ENCODE measurements at regions not wholly inside any gene's neighbourhood (a gene's known extent, or its start where the extent isn't known, plus 50 kb on each side); places are given as distances from the start of the nearest gene placed in this dataset.

DNA sequence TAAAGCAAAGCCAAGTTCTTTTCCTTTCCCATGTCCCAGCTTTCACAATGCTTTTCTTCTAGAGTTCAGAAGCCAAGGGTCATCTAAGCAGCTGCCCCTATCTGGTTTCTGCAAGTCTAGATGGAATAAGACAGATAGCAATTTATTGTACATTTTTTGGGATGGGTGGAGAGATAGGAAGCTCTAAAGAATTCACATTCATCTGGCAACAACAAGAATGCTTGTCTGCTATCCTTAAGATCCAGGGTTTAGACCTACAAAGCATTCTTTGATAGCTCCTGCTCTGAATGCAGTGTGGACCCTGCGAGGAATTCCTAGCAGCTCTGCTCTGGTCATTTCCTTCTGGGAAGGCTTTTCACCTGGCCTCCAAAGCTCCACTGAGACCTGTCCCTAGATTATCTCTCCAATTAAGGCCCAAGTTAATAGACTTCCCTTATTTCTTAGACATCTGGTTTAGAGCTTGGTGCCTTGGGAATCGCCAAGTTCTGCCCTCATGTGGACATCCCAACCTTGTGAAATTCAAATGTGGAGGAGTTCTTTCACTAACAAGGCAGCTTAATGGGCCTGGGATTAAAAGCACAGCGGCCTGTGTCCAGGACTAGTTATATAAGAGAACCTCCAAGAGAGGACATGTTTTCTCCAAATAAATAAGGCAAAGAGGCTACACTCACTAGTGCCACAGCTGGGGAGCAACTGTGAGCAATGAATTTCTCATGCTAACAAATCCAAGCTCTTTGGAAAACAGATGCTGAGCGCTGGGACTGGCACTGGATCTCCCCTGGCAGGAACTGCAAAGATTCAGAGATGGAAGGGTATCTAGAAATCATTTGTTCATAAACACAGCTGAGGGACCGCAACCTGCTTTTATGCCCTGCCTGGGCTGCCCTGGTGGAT, 384.5 kb upstream of the DDHD1 start:
- no peak for DNase-seq

DNA sequence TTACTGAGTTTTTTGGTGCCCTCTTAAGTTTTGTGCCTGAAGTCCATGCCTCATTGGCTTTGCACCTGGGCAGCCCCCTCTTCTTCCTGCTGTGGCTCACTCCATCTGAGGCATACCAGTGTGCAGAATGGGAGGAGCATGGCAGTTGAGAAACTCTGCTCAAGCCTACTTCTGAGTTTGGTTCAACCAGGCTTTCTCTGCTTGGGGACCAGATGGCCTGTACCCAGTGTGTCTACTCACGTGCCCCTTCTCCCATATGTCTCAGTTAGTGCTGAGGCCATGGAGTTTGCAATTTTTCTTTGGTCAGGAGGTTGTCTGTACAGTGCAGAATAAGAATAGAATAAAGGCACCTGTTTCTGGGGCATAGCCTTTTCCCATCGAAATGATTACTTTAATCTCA, 383.3 kb upstream of the DDHD1 start:
- no peak for DNase-seq

DNA sequence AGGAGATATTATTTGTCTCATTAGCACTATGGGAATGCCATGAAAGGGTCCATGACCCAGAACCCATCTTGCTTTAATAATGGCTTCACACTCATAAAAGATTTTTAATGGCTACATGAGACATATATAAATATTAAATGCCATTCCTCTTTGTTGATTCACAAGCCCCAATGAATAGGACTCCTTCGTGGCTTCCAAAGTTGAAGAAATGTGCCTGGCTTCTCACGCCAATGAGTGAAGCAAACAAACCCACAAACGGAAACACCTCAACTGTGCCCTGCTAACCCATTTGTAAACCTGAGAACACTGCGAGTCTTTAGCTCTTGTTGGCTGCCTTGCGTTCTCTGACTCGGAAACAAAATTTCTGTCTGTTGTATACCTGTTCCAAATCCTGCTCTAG, 381.7 kb upstream of the DDHD1 start:
- no peak for DNase-seq

DNA sequence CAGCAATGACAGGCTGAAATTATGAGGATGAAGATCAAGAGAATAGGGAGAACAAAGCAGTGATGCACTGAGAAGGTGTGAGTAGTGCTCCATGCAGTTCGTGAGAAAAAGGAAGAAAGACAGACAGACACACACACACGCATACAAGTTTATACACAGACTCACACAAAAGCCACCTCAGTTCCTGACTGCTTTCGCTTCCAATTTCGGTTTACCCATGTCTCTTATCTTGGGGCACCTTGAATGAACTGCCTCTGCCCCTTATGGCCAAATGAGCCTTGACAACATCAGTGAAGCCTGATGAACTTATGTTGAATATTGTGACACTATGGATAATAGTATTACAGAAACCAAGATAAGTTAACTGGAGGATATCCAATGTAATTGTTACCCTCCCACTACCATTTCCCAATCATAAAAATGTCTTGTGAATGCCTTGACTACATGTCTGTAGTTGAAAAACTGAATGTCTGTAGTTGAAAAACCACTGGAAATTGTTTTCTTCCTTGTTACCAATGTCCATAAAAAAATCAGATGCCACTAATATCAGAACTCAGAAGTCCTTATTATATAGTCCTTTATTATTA, 380.4 kb upstream of the DDHD1 start:
- DNase-seq = no peak

DNA sequence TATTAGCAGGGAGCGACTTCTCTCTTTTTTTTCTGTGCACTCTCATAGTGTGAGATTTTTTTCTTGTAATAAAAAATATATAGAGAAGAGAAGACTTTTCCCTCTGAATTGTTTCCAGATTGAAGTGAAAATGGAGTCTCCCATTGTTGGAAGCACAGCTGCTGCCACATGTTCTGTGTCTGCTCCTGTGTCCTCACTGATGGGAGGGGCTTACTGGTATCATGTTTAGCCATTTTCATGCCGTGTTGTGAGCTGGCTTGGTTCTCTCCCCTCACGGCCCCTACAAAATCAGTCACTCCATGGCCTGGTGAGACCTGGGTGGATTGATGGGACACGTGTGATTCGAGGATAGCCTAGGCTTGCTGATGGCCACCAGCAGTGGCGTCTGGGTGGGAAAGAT, 379.7 kb upstream of the DDHD1 start:
- no peak for DNase-seq

DNA sequence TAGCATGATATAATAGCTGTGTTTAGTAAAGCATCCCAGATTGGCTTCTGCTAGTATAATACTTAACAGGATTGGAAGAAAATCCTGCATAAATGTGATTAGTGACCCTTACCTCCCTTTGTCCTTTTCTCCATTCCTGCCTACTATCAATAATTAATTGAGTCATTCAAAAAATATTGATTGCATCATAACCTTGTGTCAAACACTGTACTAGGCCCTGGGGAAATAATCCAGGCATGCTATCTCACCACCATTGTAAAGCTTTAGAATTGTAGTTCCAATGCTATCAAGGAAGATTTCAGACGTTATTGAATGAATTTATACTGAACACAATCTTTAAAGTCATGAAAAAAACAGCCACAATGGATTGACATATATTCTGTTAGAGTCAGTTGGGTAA, 378.6 kb upstream of the DDHD1 start:
- DNase-seq = no peak

DNA sequence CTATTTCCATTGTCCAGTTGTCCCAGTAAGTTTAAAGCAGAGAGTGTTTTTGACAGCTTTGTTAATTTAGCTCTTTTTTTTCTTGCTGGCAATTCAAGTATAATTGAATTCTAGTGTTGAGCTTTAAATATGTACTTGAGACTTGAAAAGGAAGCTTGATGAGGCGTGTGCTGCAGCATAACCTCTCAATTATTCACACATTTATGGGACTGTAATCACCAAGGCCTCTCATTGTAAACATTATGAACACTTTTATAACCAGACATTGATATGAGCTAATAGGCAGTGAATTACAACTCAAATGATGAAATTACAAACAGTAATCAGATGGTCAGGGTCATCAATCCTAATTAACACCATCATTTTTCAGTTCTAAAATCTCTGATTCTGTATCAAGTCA, 378.0 kb upstream of the DDHD1 start:
- no peak for DNase-seq

DNA sequence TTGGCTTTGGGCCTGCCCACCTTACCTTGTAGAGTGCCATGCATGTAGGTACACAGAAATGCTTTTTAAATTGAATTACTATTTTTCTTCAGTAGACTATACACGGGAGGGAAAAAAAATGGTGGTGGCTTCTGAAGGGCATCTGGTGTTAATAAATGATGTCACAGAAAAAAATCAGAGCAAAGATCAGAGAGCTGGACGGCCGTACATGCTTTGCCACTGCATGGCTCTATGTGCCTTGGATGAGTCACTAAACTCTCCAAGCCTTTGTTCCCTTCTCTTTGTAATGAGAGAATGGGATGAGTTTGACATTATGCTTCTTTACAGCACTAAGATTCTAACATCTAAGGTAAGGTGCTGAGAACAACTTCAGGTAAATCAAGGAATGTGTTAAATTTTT, 376.4 kb upstream of the DDHD1 start:
- DNase-seq = no peak

DNA sequence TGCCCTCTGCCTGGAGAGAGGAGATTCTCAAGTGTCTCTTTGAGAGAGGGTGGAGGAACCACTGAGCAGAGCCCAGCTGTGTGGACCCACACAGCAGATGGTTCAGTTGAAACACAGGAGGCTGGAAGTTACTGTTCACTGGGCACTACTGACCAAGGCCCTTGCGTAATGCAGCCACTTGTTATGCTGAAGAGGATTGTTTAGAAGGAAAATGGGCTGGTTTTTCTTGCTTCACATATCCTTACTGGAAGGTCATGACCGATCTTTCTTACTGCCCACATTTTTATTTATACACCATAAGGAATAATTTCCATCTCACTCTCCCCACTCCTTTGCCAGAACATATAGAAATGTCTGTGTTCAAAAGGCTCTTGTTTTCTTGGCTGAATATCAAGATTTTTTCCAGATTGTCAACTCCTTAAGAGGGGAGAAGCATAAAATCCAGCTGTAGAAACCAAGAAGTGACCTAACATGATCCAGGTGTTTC, 375.1 kb upstream of the DDHD1 start:
- no peak for DNase-seq

DNA sequence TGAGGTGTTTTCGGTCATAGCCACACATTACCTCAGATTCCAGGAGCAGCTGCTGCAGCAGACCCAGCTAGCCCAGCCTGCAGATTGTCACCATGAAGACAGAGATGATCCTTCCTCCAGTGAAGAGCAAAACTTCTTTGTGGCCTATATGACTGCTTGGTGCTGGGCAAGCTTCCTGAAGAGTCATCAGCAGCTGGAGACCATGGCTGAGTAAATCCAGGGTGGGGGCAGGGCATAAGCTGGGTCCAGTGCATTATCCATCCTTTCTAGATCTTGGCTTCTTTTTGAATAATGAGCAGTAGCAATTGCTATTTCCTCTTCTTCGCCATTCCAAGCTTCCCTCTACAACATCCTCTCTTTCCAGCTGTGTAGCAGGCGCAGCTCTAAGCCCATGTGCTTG, 373.1 kb upstream of the DDHD1 start:
- DNase-seq = no peak

DNA sequence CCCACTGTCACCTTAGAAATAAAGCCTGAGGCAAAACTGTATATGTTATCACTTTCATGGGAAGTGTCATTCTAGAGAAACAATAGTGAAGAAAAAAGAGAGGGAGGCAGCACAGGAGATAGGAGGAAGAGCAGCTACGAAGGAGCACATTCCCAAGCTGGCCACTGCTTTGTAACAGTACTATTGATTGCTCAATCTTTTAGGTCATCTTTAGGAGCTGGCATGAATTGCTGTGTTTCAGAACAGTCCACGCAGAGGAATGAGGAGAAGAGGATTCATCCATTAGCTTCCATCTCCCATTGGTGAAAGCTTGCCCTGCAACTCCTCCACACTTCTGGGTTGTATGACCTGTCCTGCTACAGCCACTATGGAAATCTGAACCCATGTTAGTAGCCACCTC, 372.5 kb upstream of the DDHD1 start:
- no peak for DNase-seq

DNA sequence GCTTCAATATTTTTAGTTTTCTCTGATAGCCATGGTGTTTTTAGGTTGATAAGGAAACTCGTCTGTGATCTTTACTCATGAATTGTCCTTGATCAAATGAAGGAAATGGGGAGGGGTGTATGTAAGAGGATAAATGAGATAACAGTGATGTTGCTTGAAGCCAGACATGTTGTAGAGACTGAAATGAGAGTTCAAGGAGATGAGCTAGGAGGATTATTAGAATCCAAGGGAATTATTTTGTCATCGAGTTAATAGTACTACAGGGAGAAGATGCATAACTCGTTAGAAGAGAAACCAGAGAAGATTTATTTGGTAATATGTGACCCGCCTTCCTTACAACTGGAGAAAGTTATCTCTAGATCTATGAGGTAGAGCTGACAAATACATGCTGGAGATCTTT, 371.3 kb upstream of the DDHD1 start:
- no peak for DNase-seq

DNA sequence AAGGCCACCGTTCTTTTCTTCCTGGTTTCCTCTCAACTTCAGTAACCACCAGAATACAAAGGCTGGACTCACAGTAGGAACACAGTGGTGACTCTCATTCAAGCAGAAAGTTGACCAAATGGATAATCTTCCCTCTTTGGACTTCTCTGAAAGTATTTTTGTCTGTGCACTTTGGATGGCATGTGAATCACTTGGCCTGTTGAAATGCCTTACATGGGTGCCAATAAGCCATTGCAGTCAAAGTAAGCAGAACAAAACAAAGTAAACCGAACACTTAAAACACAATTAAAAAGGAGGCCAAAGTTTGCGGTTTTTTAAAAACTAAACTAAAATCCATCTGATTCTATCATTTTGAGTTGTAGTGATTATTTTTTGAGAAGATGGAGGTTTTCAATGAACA, 370.1 kb upstream of the DDHD1 start:
- DNase-seq = no peak

DNA sequence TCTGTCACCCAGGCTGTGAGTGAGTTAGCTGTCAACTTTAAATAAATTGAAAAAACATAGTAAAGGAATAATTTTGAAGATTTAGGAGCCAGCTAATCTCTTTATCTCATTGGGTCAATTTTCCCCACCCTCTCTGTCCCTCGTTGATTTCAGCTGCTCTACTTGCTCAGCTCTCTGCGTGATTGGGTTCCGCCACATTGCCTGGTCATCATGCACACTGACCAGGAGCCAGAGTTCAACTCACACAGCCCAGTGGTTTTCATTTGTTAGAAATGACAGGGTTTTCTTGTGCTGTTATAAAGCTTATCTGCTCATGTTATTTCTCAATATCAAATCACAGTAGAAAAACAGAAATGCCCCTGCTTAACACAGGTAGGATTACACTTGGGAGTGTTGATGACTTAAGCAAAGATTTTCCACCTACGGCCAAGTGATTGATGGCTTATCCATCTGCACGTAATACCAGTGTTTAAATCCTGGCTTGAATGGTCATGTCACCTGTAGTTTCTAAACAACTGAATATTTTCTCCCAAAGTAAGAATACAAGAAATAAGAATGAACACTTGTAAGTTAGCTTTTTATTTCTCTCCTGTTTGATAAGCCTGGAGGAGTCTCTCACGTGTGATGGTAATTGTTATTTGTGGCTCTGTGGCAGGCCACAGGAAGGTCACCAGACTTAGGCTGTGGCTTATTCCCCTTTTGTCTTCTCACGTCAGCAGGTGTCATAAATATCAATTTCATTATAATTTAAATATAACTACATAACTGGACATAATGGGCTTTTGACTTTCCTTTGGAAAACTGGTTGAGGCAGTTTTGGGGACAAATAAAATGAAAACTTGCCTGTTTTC, 367.2 kb upstream of the DDHD1 start:
- no peak for DNase-seq

DNA sequence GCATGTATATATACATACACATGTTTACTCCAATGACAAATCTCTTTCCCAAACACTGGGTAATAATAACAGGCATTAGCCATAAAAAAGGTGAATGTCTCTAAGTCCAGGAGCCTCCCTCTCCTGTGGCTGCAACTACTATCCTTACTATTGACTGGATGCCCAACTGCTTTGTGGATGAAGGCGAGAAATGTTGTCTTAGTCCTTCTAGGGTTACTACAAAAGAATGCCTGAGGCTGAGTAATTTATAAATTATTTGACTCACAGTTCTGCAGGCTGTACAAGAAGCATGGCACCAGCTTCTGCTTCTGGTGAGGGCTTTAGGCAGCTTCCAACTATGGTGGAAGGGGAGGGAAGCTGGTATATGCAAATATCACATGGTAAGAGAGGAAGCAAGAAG, 366.0 kb upstream of the DDHD1 start:
- DNase-seq = no peak

DNA sequence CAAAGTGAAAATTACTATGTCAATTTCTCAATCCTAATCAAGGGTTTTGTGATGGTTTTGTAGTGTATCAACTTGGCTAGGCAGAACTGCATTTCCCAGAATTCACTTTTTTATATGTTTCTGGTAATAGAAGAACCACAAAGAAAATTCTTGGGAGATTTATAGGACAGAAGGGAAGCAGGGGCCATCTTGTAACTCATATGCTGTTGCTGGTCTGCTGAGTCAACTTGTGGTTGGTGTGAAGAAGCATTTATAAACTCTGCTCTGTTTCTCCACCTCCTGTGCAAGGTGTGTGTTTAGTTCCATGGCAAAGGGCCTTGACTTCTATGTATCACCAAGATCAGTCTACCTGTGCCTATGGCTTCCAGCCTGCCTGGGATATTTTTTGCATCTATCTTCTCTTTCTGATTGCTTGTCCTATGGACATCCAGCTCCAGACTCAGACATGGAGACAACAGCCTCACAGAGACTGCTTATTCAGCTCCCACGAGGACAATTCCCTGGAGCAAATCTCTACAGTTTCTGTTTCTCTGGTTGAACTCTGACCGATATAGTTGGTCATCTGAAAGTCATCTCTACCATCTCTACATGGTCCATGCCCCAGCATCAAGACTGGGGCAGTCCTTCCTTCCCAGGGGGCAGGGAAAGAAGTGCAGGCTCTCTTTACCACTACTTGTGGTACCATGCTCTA, 364.3 kb upstream of the DDHD1 start:
- DNase-seq = no peak

DNA sequence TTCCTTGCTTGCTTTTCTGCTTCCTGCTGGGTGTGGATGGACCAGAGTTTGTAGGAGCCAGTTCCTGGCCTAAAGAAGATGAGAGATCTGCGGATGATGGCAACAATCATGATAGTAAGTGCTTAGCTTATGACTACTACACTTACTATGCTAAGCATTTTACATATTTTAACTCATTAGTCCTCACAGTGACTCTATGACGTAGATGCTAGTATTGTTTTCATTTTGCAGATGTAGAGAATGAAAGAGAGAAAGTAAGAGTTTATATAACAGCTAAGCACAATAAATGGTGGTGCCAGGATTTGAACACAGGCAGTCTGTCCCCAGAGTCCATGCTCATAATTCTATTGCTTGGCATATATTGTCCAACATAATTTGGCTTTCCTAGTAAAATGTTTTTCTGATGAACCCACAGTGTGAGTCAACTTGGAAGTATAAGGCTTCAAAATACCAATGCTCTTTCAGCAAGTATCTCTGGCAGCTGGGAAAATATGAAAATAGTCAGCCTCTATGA, 363.2 kb upstream of the DDHD1 start:
- DNase-seq = no peak

DNA sequence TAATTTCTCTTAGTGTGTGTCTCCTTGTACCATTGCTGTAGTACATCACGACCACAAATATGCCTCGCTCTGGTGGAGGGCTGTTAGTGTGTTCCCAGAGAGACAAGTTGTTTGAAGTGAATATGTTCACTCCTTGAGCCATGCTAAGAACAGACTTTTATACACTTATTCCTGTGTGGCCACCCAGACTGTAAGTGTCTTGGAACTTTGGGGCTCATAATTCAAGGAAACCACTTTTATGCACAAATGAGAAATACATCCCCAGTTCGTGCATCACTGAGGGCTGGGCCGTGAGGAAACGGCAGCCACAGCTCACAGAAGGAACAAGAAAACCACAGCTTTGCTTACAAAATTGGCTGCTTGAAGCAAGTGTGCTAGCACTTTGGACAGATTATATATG, 362.2 kb upstream of the DDHD1 start:
- no peak for DNase-seq

DNA sequence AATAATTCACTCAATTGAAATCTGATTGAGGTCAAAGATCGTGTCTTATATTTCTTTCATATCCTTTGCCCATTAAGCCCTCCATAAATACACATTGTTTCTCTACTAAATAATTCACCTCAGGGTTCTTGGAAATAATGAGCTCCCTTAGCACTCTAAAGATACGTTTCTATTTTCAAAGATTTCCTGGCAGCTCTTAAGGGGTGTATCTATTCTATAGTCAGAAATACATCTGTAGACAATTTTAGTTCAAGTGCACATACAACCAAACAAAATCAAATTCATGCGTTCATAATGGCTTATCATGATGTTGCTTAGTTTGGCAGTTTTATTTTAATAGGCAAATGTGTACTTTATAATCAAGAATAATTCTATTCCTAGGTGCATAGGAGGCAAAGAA, 361.1 kb upstream of the DDHD1 start:
- DNase-seq = no peak

DNA sequence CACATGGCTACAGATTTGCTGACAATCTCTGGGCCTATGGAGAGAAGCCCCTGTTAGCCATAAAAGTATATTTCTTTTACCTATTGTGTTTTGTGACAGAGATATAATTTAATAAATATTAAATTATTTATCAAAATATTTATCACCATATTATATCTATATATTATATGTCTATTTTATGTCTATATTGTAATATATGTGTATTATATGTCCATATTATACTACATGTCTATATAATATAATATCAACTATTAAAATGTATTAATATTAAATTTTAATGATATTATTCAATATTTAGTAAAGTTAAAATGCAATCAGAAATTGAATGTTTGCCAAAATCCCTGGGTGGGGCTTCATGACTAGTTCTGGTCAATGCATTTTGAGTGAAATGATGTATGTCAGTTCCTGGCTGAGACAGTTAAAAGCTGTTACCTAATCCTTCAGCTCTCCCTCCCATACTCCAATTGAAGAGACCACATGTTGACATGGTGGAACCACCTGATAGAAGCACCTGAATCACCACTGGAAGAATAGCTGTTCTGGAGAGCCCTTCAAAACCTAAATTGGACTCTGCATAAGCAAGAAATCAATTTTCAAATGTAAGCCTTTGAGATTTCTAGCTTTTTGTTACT, 357.3 kb upstream of the DDHD1 start:
- no peak for DNase-seq

DNA sequence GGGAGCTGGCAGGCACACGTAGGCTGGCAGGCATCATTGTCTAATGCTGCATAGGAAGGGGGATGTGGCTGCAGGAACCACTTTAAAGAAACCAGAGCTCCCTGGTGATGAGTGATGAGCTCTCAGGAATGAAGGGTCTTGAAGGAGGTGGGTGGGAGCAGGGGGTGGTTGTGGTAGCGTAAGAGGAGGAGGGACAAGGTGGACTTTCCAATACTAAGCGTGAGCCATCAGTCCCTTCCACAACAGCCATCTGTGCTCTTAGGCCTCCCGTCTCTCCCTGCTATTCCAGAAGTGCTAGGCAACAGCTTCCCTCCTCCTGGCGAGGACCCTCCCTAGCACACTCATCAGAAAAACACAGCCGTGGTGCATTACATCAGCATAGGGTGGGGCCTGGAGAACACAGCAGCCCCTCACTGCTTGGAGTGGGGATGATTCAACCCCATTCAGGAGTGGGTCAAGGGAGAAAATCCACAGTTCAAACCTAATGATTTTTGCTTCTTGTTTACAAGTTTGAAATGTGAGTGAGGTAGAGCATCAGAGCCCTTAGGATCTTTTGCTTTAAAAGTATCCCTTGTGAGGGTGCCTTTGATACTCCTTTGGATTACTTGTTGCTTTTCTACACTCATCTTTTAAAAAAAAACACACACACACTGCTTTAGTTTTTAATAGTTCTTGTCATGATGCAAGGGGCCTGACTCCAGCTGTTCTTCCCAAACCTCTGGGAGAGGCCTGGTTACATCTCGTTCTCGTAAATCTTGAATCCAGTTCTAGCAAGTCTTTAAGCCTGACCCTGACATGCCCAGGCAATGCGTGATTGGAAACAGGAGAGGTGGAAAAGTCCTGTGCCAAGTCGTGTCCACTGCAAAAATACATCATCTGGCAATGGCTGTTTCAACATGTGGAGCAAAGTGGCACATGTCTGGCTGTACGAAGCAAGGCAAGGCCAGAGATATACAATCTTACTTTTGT, 356.4 kb upstream of the DDHD1 start:
- DNase-seq = no peak

Measured in retina (tissue), 1 donor.